ENCODE measurements at regions not wholly inside any gene's neighbourhood (a gene's known extent, or its start where the extent isn't known, plus 50 kb on each side); places are given as distances from the start of the nearest gene placed in this dataset.

DNA sequence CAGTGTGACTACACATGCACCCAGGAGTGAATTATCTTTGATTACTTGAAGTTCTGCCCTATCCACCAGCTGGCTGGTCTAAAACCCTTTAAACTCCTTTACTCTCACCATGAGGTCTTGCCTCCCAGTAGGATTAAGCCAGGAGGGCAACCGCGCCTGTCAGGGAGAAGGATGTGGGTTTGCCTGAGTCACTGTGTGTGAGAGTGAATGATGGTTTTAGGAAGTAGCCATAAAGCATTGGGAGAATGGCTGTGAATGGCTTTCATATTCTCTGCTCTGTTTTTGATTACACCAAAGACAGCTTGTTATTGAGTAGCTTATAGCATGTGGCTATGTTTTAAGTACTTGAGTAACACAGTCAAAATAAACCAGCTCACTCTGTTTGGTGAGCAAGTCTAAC lies 637.7 kb upstream of the TBL1XR1 start:
- TF ChIP-seq, protein P1, sequence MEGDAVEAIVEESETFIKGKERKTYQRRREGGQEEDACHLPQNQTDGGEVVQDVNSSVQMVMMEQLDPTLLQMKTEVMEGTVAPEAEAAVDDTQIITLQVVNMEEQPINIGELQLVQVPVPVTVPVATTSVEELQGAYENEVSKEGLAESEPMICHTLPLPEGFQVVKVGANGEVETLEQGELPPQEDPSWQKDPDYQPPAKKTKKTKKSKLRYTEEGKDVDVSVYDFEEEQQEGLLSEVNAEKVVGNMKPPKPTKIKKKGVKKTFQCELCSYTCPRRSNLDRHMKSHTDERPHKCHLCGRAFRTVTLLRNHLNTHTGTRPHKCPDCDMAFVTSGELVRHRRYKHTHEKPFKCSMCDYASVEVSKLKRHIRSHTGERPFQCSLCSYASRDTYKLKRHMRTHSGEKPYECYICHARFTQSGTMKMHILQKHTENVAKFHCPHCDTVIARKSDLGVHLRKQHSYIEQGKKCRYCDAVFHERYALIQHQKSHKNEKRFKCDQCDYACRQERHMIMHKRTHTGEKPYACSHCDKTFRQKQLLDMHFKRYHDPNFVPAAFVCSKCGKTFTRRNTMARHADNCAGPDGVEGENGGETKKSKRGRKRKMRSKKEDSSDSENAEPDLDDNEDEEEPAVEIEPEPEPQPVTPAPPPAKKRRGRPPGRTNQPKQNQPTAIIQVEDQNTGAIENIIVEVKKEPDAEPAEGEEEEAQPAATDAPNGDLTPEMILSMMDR (IDR thresholded peaks at IDR 0.05): no peak
- no peak for TF ChIP-seq EZH2 (IDR thresholded peaks at IDR 0.05; ENCODE audit: borderline replicate concordance, insufficient read depth, low read depth, low read length, poor library complexity, severe bottlenecking)
